Activated CD8-positive, alpha-beta memory T cell treated with anti-CD3 and anti-CD28 coated beads for 36 hours (primary cell): ENCODE measurements at regions not wholly inside any gene's neighbourhood (a gene's known extent, or its start where the extent isn't known, plus 50 kb on each side); places are given as distances from the start of the nearest gene placed in this dataset.

Experiments used
- CTCF ChIA-PET: fragments of 350-600 bp; sonication (Branson Sonifier 250); formaldehyde crosslinking; loops from one replicate; lab custom pipeline; 2021; ENCODE audit warnings: antibody characterized with exemption; lab: Charles Lee
- POLR2A ChIA-PET: fragments of 350-600 bp; sonication (Branson Sonifier 250); formaldehyde crosslinking; loops from one replicate; lab custom pipeline; 2021; ENCODE audit warnings: antibody characterized with exemption; lab: Charles Lee

DNA sequence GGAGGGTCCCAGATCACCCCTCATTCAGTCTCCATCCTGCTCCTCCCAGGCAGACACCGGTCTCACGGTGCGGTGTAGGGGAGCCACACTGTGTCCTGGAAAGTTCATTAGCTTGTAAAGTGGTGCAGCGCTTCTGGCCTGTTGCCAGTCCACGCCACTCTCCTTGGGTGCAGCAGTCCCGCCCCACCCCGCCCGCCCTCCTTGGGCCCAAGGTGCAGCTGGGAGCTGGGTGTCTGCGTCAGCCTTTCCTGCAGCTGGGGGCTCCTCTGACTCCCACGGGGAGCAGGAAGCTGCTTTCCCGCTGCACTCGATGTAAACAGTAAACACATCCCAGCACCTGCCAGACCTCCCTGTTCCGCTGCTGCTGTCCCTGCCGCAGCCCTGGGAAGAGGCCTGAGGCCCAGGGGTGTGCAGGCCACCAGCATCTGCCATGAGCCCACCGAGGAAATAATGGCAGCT lies 53.8 kb upstream of the ASB18 start:
- CTCF ChIA-PET, result no interaction called here
- POLR2A ChIA-PET, result no interaction called here

- ChIA-PET POLR2A (no interaction called here), CTCF (no interaction called here)
These were observed 54.2 kb upstream of the ASB18 start for GRCh38 chr2:236318401-236318800.

- POLR2A ChIA-PET, result no interaction called here
These were observed 54.8 kb upstream of the ASB18 start for GRCh38 chr2:236319036-236319435.

GRCh38 chr2:236321415-236321814 lies 57.2 kb upstream of the ASB18 start:
- CTCF ChIA-PET, result no interaction called here
- POLR2A ChIA-PET, result no interaction called here

More at GRCh38 chr2:236319036-236319435, 54.8 kb upstream of the ASB18 start:
- CTCF ChIA-PET, result no interaction called here

DNA sequence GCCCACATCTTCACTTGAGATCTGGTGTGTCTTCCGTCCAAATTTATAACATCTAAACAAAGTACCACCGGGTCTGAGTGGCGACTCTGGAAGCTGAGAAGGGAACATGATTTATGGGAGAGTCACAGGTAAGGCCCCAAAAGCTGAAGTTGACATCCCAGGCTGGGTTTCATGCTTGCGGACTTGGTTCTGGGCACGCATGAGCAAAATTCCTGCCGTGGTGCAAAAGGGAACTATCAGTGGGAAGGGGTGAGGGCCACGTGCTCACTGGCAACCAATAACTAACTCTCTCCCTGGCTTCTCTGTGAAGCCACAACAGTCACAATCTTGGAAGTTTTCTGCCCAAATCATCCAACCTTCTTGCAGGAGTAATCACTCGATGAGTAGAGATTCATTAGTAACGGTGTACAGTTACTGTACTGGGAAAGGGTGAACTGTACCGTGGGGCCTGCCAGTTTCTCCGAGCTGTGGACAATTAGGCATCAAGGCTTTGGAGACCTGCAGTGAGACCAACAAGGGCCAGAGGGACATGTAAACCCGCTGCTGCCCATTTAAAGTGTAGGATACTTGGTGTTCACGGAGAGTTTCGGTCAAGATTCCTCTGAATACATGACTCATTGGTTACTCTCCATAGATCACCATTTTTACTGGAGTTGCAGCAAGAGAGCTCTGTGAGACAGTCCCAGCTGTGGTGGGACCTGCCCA lies 69.4 kb upstream of the ASB18 start:
- CTCF ChIA-PET, result no interaction called here
- POLR2A ChIA-PET, result no interaction called here

- ChIA-PET CTCF (no interaction called here), POLR2A (no interaction called here)
These were observed 70.1 kb upstream of the ASB18 start for GRCh38 chr2:236334122-236334876.

GRCh38 chr2:236335696-236336574 lies 71.7 kb upstream of the ASB18 start:
- CTCF ChIA-PET, result no interaction called here
- POLR2A ChIA-PET, result no interaction called here

GRCh38 chr2:236336575-236337464 lies 72.6 kb upstream of the ASB18 start:
- ChIA-PET CTCF (no interaction called here), POLR2A (no interaction called here)

DNA sequence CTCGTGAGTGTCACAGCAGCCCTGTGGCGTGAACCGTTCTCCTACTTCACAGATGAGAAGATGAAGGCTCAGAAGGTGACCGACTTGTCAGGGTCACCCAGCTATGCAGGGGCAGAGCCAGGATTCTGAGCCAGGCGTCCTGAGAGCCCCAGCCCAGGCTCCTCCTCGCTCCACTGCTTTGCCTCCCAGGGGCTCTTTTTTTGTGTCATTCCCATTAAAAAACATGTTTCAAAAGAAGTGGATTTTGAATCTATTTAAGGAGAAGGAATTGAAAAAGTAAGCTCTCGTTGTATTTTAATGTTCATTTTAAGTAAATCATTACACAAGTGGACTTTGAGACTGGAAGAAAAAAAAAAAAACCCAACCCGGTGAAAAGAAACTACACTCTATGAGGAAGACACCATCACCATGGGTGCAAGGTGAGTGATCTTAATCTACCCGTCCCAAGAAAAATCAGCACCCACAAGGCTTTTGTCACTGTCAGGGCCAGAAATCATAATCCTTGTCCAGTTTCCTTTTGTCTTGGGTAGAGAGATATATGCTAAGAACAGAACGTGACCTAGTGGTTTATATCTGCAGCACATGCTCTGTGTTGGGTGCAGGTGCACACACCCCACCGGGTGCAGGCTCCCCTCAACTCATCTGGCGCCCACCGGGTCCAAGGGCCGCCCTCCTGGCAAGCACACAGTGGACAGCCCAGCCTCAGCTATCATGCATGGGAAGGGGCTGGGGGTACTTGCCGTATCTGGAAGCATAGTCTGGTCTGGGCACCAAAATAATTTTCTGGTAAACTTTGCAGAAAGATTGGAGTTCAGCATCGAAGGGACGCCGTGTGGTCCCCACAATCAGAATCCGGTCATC lies 73.5 kb upstream of the ASB18 start:
- CTCF ChIA-PET, result no interaction called here
- POLR2A ChIA-PET, result no interaction called here

DNA sequence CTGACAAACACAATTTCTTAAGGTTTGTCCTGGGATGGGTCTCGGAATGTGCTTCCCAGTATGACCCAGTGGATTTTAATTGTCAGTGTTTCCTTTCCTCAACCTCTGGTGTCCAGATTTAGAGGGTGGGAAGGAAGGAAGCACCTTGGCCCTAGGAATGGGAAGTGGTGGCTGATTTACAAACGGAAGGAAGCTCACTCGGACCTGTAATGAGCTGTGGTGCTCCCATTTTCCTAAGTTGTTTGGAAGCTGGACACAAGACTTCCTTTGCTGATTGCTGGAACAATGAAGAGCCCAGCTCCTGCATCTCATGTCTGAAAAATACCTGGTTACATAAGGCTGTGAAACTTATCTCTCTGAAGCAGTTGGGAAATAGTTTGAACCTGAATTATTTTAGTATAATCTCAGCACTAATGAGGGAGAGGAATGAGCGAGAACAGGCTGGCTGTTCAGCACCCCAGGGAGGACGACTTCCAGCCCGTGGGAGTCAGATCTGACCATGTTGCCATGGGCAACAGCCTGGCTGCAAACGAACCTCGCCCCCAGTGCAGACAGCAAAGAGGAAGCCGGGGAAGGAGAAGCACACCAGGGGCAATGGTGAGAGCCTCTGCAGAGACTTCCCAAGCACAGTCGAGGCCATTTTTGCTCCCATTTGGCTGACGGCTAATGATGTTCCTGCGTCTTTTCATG lies 74.4 kb upstream of the ASB18 start:
- ChIA-PET CTCF (no interaction called here), POLR2A (no interaction called here)

GRCh38 chr2:236340251-236340650 lies 76.0 kb upstream of the ASB18 start:
- CTCF ChIA-PET, result no interaction called here
- POLR2A ChIA-PET, result no interaction called here

DNA sequence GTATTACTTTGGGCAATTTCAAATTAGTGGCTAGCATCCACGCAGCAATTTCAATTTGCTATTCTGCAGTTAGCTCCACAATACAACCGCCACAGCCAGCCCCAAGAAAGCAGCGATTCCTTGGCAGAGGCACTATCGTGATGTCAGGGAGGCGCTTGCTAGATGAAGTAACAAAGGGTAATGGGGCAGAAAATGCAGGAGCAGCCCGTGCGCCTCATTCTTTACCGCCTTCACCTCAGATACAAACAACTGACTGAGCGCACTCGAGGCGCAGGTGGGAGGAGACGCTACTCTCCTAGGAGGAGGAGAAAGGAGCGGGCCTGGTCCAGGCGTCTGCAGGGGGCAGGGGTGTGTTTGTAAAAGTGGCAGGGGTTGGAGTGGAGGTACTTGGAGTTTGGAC lies 76.9 kb upstream of the ASB18 start:
- ChIA-PET POLR2A (no interaction called here), CTCF (no interaction called here)

- ChIA-PET POLR2A (no interaction called here), CTCF (no interaction called here)
These were observed 77.5 kb upstream of the ASB18 start for GRCh38 chr2:236341721-236342120.

- CTCF ChIA-PET, result interaction anchor here (1.3 kb wide), 1 partner anchor 732 kb away, joined by 3 read pairs; no protein-coding TSS in a partner anchor
- POLR2A ChIA-PET, result no interaction called here
These were observed 78.3 kb upstream of the ASB18 start for GRCh38 chr2:236342507-236342906.

DNA sequence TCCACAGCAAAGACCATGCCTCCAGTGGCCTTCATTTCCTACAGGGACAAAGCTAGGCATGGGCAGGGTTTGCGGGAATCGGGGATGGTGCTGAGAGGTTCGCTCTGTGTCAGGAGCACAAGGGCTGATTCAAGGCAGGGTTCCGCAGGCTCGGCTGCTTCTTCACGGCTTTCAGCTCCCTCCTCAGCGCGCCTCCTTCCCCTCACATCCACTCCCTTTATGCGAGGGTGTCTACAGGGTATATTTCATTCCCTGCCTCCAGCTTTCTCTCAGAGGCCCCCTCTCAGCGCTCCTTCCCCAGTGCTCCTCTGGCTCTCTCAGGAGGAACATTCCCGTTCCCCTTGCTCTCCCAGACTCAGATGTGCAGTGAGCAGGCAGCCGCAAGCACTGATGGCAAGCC lies 78.7 kb upstream of the ASB18 start:
- CTCF ChIA-PET, result interaction anchor here (1.3 kb wide), 1 partner anchor 732 kb away, joined by 3 read pairs; no protein-coding TSS in a partner anchor

GRCh38 chr2:236343400-236344161 lies 79.4 kb upstream of the ASB18 start:
- ChIA-PET POLR2A (no interaction called here), CTCF (interaction anchor here (0.7 to 1.3 kb wide), 2 partner anchors 175 to 731 kb away, joined by 3 to 4 read pairs; no protein-coding TSS in a partner anchor)

More for the DNA sequence above, 78.7 kb upstream of the ASB18 start:
- POLR2A ChIA-PET, result no interaction called here

DNA sequence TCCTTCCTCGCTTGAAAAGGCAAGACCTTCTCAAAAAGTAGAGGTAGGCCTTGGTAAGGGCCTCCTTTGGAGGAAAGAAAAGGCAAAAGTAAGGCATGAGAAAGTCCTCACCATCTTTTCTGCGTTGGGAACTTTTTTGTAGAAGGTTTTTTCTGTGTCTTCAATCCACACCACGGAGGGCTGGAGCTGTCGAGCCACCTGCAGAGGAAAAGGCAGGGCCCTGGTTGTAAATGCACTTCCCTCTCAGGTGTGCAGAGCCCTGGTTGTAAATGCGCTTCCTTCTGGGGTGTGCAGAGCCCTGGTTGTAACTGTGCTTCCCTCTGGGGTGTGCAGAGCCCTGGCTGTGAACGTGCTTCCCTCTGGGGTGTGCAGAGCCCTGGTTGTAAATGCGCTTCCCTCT lies 80.2 kb upstream of the ASB18 start:
- ChIA-PET CTCF (no interaction called here), POLR2A (no interaction called here)
